Smooth muscle cell (in vitro differentiated cells): ENCODE measurements at regions not wholly inside any gene's neighbourhood (a gene's known extent, or its start where the extent isn't known, plus 50 kb on each side); places are given as distances from the start of the nearest gene placed in this dataset.

Source experiments
- DNase-seq: peaks from one replicate; lab custom pipeline; 2025; ENCODE audit not compliant: unreplicated experiment; lab: John Stamatoyannopoulos, UW
- H2AFZ ChIP-seq: fragments of 200-600 bp; sonication (generic); 2 replicates; pipeline ENCODE4 v1.6.0; 2016; ENCODE audit warnings: antibody characterized with exemption, low read depth, mild to moderate bottlenecking
- H3F3A ChIP-seq: fragments of 200-600 bp; sonication (generic); 2 replicates; pipeline ENCODE4 v1.6.0; 2017; ENCODE audit warnings: antibody characterized with exemption, low read depth
- H3K27ac ChIP-seq: fragments of 200-600 bp; sonication (generic); 2 replicates; pipeline ENCODE4 v1.5.1; 2016; ENCODE audit warnings: low read depth, mild to moderate bottlenecking
- H3K27me3 ChIP-seq: fragments of 200-600 bp; sonication (generic); 2 replicates; pipeline ENCODE4 v1.6.1; 2016; ENCODE audit warnings: low read depth, mild to moderate bottlenecking
- H3K36me3 ChIP-seq: fragments of 200-600 bp; sonication (generic); 2 replicates; pipeline ENCODE4 v1.5.1; 2016; ENCODE audit warnings: low read depth
- H3K4me1 ChIP-seq: fragments of 200-600 bp; sonication (generic); 2 replicates; pipeline ENCODE4 v1.5.1; 2016; ENCODE audit warnings: low read depth
- H3K4me2 ChIP-seq: fragments of 200-600 bp; sonication (generic); 2 replicates; pipeline ENCODE4 v1.6.0; 2016; ENCODE audit warnings: mild to moderate bottlenecking
- H3K4me3 ChIP-seq: fragments of 200-600 bp; sonication (generic); 2 replicates; pipeline ENCODE4 v1.5.1; 2016; ENCODE audit warnings: mild to moderate bottlenecking
- H3K79me2 ChIP-seq: fragments of 200-600 bp; sonication (generic); 2 replicates; pipeline ENCODE4 v1.6.0; 2016; ENCODE audit warnings: low read depth, mild to moderate bottlenecking
- H3K9ac ChIP-seq: fragments of 200-600 bp; sonication (generic); 2 replicates; pipeline ENCODE4 v1.6.0; 2016; ENCODE audit warnings: low read depth
- H3K9me3 ChIP-seq: fragments of 200-600 bp; sonication (generic); replicated peaks from 2 replicates; pipeline ENCODE4 v1.5.1; 2016; ENCODE audit warnings: low read depth
- H4K20me1 ChIP-seq: fragments of 200-600 bp; sonication (generic); 2 replicates; pipeline ENCODE4 v1.6.0; 2016; ENCODE audit warnings: low read depth
- WGBS: methylation state at CpG from one replicate; pipeline ENCODE4 v1.1.7; 2016; ENCODE audit warnings: low lambda C conversion rate; 5-methylcytosine and 5-hydroxymethylcytosine counted together
- TF ChIP-seq, protein P1 (sequence below): fragments of 200-600 bp; sonication (generic); IDR thresholded peaks from 2 replicates; pipeline ENCODE4 v1.5.1; 2017; ENCODE audit warnings: borderline replicate concordance, mild to moderate bottlenecking, antibody characterized with exemption; ENCODE audit not compliant: insufficient read depth, poor library complexity, severe bottlenecking

DNA sequence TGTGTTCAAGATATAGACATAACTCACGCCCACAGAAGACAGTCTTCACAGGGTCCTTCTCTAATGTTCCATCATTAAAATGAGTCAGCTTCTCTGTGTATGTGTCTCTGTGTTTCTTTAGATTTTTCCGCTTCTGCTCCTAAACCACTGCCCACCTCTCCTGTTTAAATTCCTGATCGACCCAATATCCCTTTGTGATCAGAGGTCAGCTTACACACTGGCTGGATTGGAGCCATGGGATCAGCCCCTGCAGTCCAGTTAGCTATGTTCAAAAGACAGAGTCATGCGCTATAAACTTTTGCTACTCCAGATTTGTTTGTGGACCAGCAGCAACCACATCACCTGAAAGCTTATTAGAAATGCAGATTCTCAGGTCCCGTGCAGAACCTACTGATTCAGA is 229.2 kb downstream of the C1D start:
- Histone ChIP-seq H3K79me2 (no peaks in the 10 kb centered on the region), H2AFZ (no peak overlapping the region), H3K27ac (no peak overlapping the region), H3K9ac (no peak overlapping the region), H4K20me1 (no peaks in the 10 kb centered on the region), H3K9me3 (no peaks in the 10 kb centered on the region), H3K4me2 (no peak overlapping the region), H3K4me3 (no peak overlapping the region), H3K27me3 (no peaks in the 10 kb centered on the region), H3F3A (no peaks in the 10 kb centered on the region), H3K36me3 (no peaks in the 10 kb centered on the region), H3K4me1 (no peaks in the 10 kb centered on the region)
- TF ChIP-seq, protein P1, sequence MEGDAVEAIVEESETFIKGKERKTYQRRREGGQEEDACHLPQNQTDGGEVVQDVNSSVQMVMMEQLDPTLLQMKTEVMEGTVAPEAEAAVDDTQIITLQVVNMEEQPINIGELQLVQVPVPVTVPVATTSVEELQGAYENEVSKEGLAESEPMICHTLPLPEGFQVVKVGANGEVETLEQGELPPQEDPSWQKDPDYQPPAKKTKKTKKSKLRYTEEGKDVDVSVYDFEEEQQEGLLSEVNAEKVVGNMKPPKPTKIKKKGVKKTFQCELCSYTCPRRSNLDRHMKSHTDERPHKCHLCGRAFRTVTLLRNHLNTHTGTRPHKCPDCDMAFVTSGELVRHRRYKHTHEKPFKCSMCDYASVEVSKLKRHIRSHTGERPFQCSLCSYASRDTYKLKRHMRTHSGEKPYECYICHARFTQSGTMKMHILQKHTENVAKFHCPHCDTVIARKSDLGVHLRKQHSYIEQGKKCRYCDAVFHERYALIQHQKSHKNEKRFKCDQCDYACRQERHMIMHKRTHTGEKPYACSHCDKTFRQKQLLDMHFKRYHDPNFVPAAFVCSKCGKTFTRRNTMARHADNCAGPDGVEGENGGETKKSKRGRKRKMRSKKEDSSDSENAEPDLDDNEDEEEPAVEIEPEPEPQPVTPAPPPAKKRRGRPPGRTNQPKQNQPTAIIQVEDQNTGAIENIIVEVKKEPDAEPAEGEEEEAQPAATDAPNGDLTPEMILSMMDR = no peak
- no peak for DNase-seq
- 91% methylated on average over 5 of the region's 5 CpGs for WGBS

- Histone ChIP-seq H3K36me3 (no peaks in the 10 kb centered on the region), H3K27ac (no peak overlapping the region), H4K20me1 (no peaks in the 10 kb centered on the region), H2AFZ (no peak overlapping the region), H3K79me2 (no peaks in the 10 kb centered on the region), H3K4me1 (no peaks in the 10 kb centered on the region), H3K9ac (no peak overlapping the region), H3K27me3 (no peaks in the 10 kb centered on the region), H3K4me2 (no peak overlapping the region), H3F3A (no peaks in the 10 kb centered on the region), H3K4me3 (no peak overlapping the region), H3K9me3 (no peaks in the 10 kb centered on the region)
- TF ChIP-seq, protein P1 = no peak
- no peak for DNase-seq
- 93% methylated on average over 7 of the region's 7 CpGs for WGBS
These were observed 228.3 kb downstream of the C1D start for GRCh38 chr2:67834482-67834881.

DNA sequence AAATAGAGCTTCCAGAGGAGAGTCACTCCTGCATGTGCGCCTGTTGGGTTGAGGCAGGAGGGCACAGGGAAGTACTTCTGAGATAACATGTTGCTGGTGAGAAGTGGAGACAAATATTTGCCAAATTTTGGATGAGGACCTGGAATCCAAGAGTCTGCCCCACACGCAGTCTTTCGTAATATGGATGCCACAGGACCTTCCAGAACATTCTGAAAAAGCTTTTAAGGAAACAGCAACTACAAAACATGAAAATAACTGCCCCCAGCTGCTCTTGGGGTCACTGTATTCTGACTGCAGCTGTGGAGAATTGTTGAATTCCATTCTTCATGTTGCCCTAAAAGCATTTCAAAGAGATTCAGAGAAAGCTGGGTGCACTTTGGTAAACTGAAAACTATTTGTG is 227.5 kb downstream of the C1D start:
- Histone ChIP-seq H3K27ac (no peak overlapping the region), H3K36me3 (no peaks in the 10 kb centered on the region), H3F3A (no peaks in the 10 kb centered on the region), H3K4me2 (no peak overlapping the region), H3K27me3 (no peaks in the 10 kb centered on the region), H3K9ac (no peak overlapping the region), H4K20me1 (no peaks in the 10 kb centered on the region), H2AFZ (no peak overlapping the region), H3K4me1 (no peaks in the 10 kb centered on the region), H3K79me2 (no peaks in the 10 kb centered on the region), H3K4me3 (no peak overlapping the region), H3K9me3 (no peaks in the 10 kb centered on the region)
- DNase-seq = no peak
- TF ChIP-seq, protein P1 = no peak
- whole genome bisulfite sequencing = 94% methylated on average over 3 of the region's 3 CpGs

- no peaks in the 10 kb centered on the region for H3K9me3 ChIP-seq
- DNase-seq = no peak
- no peak overlapping the region for H3K9ac ChIP-seq
- H4K20me1 ChIP-seq = no peaks in the 10 kb centered on the region
- no peaks in the 10 kb centered on the region for H3K36me3 ChIP-seq
- H3F3A ChIP-seq = no peaks in the 10 kb centered on the region
- H3K79me2 ChIP-seq = no peaks in the 10 kb centered on the region
- H3K4me1 ChIP-seq = no peaks in the 10 kb centered on the region
- no peaks in the 10 kb centered on the region for H3K27me3 ChIP-seq
- TF ChIP-seq, protein P1 = no peak
- WGBS = 81% methylated on average over 5 of the region's 5 CpGs
- H3K27ac ChIP-seq = no peak overlapping the region
- no peak overlapping the region for H3K4me2 ChIP-seq
- H2AFZ ChIP-seq = no peak overlapping the region
- no peak overlapping the region for H3K4me3 ChIP-seq
These were observed 225.9 kb downstream of the C1D start for GRCh38 chr2:67836866-67837265.
